ENCODE measurements at regions not wholly inside any gene's neighbourhood (a gene's known extent, or its start where the extent isn't known, plus 50 kb on each side); places are given as distances from the start of the nearest gene placed in this dataset.

DNA sequence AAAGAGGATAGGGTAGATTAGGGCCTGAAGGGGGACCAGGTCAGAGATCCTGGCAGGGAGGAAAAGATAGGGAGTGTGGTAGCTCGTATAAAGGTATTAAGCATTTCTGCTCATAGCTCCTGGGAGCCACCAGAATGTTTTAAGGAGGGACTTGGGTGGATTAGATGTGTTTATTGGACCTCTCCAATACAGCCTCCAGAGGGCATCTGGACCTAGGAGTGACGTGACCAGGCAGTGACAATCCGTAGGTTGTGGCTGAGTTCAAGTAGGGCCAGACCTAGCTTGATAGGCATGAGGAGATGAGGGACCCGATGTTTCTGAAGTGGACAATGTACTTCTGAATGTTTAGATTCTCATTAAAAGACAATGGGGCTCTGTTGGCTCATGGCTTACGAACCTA is 435.2 kb downstream of the MCTP2 start:
- no peak for DNase-seq (ENCODE audit: low read depth)
- in situ Hi-C loops (cut with HindIII; ENCODE audit: low pct_unique_long_range_greater_than_20kb, low sequenced_read_pairs) = no loop called here

DNA sequence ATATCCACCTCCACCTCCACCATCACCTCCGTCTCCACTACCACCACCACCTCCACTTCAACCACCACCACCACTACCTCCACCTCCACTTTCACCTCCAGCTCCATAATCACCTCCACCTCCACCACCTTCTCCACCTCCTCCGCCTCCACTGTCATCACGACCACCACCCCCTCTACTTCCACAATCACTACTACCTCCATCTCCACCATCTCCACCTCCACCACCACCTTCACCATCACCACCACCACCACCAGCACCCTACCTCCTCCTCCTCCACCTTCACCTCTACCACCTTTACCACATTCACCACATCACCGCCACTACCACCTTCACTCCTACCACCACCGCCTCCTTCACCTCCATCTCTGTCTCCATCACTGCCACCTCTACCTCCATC is 435.7 kb downstream of the MCTP2 start:
- in situ Hi-C loops (cut with HindIII; ENCODE audit: low pct_unique_long_range_greater_than_20kb, low sequenced_read_pairs) = no loop called here
- DNase-seq (ENCODE audit: low read depth) = no peak

DNA sequence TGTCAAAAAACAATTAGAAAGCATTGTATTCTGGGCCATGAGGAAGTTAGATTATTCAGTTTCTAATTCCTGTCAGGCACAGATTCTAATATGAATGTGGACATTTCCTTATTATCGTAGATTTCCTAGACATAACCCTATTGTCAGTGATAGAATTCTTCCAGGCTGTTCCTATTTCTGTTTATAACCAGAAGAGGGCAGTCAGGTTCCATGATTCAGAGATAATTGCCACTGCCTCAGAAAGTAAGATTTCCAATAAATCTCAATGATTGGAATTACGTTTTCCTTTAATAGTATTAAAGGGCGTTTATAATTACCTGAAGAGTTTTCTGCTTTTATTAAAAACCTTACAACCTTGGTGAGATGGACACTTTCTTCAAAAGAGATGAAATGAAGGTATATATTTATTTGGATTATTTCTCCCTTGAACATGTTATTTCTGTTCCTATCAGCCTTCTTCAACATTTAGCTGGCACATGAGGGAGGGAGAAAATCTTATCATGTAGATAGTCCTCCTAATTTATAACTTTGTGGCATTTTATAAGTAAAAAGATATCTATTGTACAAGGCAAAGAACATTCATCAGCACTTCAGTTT is 439.2 kb downstream of the MCTP2 start:
- peak; percentile 28 for DNase-seq (ENCODE audit: low read depth)
- in situ Hi-C loops (cut with HindIII; ENCODE audit: low pct_unique_long_range_greater_than_20kb, low sequenced_read_pairs) = no loop called here

- DNase-seq (ENCODE audit: low read depth) = no peak
- in situ Hi-C loops (cut with HindIII; ENCODE audit: low pct_unique_long_range_greater_than_20kb, low sequenced_read_pairs) = no loop called here
Observed at GRCh38 chr15:94671858-94672532, 440.6 kb downstream of the MCTP2 start.

GRCh38 chr15:94673801-94674200 is 442.4 kb downstream of the MCTP2 start:
- in situ Hi-C loops (cut with HindIII; ENCODE audit: low pct_unique_long_range_greater_than_20kb, low sequenced_read_pairs) = no loop called here
- DNase-seq (ENCODE audit: low read depth) = no peak

GRCh38 chr15:94674296-94674695 is 442.9 kb downstream of the MCTP2 start:
- DNase-seq (ENCODE audit: low read depth) = no peak
- in situ Hi-C loops (cut with HindIII; ENCODE audit: low pct_unique_long_range_greater_than_20kb, low sequenced_read_pairs) = no loop called here

DNA sequence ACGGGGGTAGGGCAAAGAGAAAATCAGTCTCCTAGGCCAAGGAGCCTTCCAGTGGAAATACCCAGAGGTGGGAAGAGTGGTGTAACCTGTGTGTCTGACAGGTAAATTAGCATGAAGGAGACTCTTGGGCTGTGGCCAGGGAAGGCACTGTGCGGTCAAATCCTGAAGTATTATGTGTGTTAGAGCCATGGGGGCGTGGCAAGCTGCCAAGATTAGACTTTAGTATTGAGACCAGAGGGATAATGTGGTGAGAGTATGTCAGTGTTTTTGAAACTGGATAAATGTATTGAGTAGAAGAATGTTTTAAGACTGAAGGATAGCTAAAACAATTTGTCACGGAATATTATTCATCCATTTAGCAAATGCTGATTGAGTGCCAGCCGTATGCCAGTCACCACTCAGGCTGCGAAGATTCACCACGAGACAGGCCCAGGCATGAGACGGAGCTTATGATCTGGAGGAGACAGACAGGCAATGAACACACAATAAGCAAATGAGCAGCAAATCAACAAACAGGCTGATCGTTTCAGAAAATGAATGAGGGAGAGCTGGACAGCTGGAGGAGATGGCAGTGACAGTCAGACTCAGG is 445.9 kb downstream of the MCTP2 start:
- in situ Hi-C loops (cut with HindIII; ENCODE audit: low pct_unique_long_range_greater_than_20kb, low sequenced_read_pairs) = no loop called here
- DNase-seq (ENCODE audit: low read depth) = no peak

GRCh38 chr15:94682171-94682570 is 450.8 kb downstream of the MCTP2 start:
- in situ Hi-C loops (cut with HindIII; ENCODE audit: low pct_unique_long_range_greater_than_20kb, low sequenced_read_pairs) = no loop called here

GRCh38 chr15:94683902-94684301 is 452.5 kb downstream of the MCTP2 start:
- no peak for DNase-seq (ENCODE audit: low read depth)
- in situ Hi-C loops (cut with HindIII; ENCODE audit: low pct_unique_long_range_greater_than_20kb, low sequenced_read_pairs) = no loop called here

More at GRCh38 chr15:94682171-94682570, 450.8 kb downstream of the MCTP2 start:
- no peak for DNase-seq (ENCODE audit: low read depth)

DNA sequence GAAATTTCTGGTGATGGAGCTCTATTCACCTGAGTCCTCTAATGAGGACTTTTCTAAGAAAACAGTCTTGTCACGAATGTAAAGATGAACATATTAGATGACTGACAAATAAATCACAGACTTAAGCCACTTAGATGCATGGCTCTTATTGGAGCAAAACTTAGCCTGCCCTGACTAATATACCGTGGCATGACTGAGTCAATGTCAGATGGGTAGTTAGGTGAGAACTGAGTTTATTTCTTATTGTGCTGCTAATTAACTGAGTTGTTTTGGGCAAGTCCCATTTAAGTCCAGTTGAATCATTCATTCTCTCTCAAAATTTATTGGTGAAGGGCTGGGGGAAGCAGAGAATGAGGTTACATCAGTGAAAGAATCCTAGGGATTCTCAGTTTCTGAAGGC is 459.8 kb downstream of the MCTP2 start:
- in situ Hi-C loops (cut with HindIII; ENCODE audit: low pct_unique_long_range_greater_than_20kb, low sequenced_read_pairs) = no loop called here
- DNase-seq (ENCODE audit: low read depth) = no peak

DNA sequence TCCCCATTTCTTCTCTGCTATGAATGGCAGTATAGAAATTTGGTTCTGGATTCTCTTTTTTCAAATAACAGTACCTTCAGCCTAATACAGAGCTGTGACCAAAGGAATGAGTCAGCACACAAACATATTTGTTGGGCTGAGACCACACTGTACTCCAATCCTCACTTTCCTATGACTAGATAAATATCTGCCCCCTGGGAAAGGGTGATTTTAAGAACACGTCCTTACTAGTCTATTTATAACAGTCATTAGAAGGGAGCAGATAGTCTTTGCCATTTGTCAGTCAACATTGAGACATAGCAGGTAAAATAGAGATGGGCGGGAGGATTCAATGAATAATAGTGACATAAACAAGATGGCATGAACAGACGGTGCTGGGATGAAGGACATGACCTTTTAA is 461.3 kb downstream of the MCTP2 start:
- in situ Hi-C loops (cut with HindIII; ENCODE audit: low pct_unique_long_range_greater_than_20kb, low sequenced_read_pairs) = no loop called here
- DNase-seq (ENCODE audit: low read depth) = no peak

DNA sequence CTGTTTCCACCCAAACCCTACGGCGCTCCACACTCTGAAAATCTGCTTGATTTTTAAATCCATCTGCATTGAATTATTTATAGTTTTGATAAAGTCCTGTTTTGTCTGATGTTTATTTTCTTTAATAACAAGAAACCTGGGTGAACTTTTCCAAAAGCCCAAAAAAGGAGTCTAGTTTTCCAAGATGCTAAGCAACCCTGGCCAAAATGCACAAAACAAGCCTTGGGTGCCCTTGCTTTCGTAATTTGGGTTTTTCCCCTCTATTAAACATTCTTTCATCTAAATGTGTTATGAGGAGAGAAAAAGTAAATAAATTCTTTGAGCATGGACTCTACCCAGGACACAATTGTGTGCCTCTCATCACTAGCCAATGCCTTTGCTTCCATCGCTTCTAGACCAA is 468.9 kb downstream of the MCTP2 start:
- in situ Hi-C loops (cut with HindIII; ENCODE audit: low pct_unique_long_range_greater_than_20kb, low sequenced_read_pairs) = no loop called here
- DNase-seq (ENCODE audit: low read depth) = no peak

- in situ Hi-C loops (cut with HindIII; ENCODE audit: low pct_unique_long_range_greater_than_20kb, low sequenced_read_pairs) = no loop called here
- no peak for DNase-seq (ENCODE audit: low read depth)
Observed at GRCh38 chr15:94701281-94701985, 470.1 kb downstream of the MCTP2 start.

DNA sequence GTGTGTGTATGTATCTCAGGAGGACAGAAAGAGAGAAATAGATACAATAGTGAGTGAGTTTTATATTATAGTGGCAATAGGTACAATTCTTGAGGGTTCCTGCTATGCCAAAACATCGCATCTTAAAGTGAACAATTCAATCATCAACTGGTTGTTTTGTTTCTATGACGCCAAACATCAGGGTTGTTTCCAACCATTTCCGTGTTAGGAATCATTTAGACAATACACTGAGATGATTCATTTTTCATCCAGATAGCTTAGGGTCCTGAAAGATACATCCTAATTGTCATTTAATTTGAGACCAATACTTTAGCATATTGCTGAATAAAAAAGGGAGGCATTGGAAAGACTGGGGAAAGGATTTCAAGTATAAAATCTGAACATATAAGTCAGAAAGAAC is 472.2 kb downstream of the MCTP2 start:
- in situ Hi-C loops (cut with HindIII; ENCODE audit: low pct_unique_long_range_greater_than_20kb, low sequenced_read_pairs) = no loop called here
- no peak for DNase-seq (ENCODE audit: low read depth)

DNA sequence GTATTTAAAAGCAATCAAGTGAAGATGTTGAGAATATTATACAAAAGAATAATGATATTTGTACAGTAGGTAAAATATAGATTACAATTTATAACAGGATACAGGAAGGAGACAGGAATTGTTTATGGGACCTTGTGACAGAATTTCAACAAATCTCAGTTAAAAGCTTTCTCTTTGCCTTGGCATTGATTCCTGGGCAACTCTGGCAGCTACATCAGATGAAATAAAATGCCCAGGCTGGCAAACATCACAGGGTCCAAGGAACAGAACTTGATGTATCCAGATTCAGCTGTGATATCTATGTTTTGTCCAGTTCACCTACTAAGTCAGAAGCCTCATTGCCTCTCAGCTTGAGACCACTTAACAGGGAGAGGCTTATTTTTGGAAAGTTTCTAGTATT is 473.1 kb downstream of the MCTP2 start:
- in situ Hi-C loops (cut with HindIII; ENCODE audit: low pct_unique_long_range_greater_than_20kb, low sequenced_read_pairs) = no loop called here
- DNase-seq (ENCODE audit: low read depth) = no peak

DNA sequence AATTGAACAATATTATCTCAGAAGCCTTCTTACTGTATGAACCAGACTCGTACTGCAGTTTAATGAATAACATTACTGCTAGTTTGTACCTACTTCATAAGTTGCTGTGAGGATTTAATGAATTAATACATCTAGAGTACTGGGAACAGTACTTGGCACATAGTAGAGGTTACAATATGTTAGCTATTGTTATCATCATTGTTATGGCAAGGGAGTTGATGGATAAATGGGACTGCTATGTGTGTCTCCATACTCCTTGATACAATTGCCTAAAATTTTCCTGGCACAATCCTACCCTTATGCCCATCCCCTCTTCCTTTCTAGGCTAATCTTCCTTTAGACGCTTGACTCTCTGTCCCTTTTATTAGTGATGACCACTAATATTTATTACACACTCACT is 473.6 kb downstream of the MCTP2 start:
- no peak for DNase-seq (ENCODE audit: low read depth)
- in situ Hi-C loops (cut with HindIII; ENCODE audit: low pct_unique_long_range_greater_than_20kb, low sequenced_read_pairs) = no loop called here

- no peak for DNase-seq (ENCODE audit: low read depth)
- in situ Hi-C loops (cut with HindIII; ENCODE audit: low pct_unique_long_range_greater_than_20kb, low sequenced_read_pairs) = no loop called here
Observed at GRCh38 chr15:94709319-94709718, 478.0 kb downstream of the MCTP2 start.

DNA sequence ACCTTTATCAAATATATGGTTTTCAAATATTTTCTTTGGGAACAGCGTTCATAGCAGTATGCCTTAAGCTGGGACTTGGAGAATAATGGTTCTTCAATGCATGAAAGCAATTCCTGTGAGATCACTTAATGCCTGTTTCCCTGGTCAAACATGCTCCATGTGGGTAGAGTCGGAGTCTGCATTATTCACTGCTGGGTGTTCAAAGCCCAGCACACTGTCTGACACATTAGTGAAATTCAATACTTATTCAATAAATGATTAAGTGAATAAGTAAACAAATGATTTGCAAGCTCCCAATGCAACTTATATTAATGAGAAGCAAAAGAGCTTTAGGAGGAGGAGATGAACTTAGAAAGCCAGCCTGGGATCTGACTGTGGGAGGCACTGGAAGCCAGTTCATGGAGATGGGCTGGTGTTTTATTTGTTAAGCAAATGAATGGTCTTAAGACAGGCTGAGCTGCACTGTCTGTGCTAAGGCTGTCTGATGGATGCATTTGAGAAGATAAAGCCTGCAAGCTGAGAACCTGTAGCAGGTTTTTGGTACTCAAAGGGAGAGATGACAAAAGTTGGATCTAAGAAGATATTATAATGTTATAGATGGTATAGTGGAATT is 490.8 kb downstream of the MCTP2 start:
- in situ Hi-C loops (cut with HindIII; ENCODE audit: low pct_unique_long_range_greater_than_20kb, low sequenced_read_pairs) = no loop called here
- no peak for DNase-seq (ENCODE audit: low read depth)

DNA sequence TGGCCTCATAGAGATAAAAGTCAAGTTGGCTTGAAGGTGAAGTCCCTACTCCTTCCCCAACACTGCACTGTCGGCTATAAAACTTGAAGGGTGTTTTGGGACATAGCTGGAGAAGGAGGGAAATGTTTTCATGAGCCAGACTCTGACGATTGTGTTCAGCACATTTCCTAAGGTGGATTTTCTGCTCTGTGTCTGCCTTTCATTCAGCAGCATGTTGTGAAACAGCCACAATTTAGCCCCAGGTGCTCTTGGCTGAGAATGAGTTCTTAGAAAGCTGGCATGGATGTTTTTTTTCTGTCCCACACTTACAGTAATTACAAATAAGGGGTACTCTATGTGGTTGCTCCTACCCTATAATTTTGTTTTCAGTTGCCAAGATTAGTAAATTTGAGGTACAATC is 492.4 kb downstream of the MCTP2 start:
- in situ Hi-C loops (cut with HindIII; ENCODE audit: low pct_unique_long_range_greater_than_20kb, low sequenced_read_pairs) = no loop called here
- DNase-seq (ENCODE audit: low read depth) = no peak

All from Caki2 (cell line).